HEK293 (cell line): ENCODE measurements at regions not wholly inside any gene's neighbourhood (a gene's known extent, or its start where the extent isn't known, plus 50 kb on each side); places are given as distances from the start of the nearest gene placed in this dataset.

Experiments
- CTCF ChIA-PET: fragments of 350-600 bp; formaldehyde crosslinking; extraction: SDS; loops from one replicate; lab custom pipeline; 2021; ENCODE audit warnings: antibody characterized with exemption; lab: Yijun Ruan, JAX
- POLR2A ChIA-PET: fragments of 300-600 bp; formaldehyde crosslinking; extraction: SDS; loops from one replicate; lab custom pipeline; 2020; ENCODE audit warnings: antibody characterized with exemption, inconsistent platforms; lab: Yijun Ruan, JAX
- H3K27ac ChIP-seq: fragments of 200-500 bp; sonication (Bioruptor generic); 2 replicates; pipeline ENCODE4 v1.5.1; 2014; ENCODE audit warnings: low read depth, low read length, control low read depth, inconsistent platforms; ENCODE audit errors: extremely low read depth
- H3K36me3 ChIP-seq, 2 experiments: fragments of 200-500 bp in 1 of 2; sonication (Bioruptor generic) in 1 of 2; 1 replicate in 1 of 2; 2 replicates in 1 of 2; pipeline ENCODE4 v1.5.1; 2014 to 2017; ENCODE audit warnings: inconsistent platforms in 2 of 2, low read length in 2 of 2; ENCODE audit not compliant: control insufficient read depth in 2 of 2, insufficient read depth in 1 of 2
- H3K4me1 ChIP-seq: fragments of 200-500 bp; sonication (Bioruptor generic); 2 replicates; pipeline ENCODE4 v1.5.1; 2014; ENCODE audit warnings: mild to moderate bottlenecking, low read length, inconsistent platforms; ENCODE audit not compliant: control insufficient read depth, insufficient read depth
- H3K4me3 ChIP-seq: 2 replicates; pipeline ENCODE4 v1.5.1; 2011; ENCODE audit warnings: low read depth, mild to moderate bottlenecking, control low read depth, low read length, moderate library complexity
- H3K9me3 ChIP-seq: fragments of 200-500 bp; sonication (Bioruptor generic); 2 replicates; pipeline ENCODE4 v1.5.1; 2014; ENCODE audit warnings: low read depth, low read length, inconsistent platforms; ENCODE audit not compliant: control insufficient read depth, insufficient read depth
- HOXC10 ChIP-seq: sonication (generic); formaldehyde crosslinking; IDR thresholded peaks from 2 replicates; pipeline ENCODE4 v1.8.1; 2023; ENCODE audit warnings: mild to moderate bottlenecking, missing genetic modification reagents
- RBAK ChIP-seq: fragments of 450-650 bp; formaldehyde crosslinking; IDR thresholded peaks from 2 replicates; pipeline ENCODE4 v1.5.1; 2016; ENCODE audit warnings: missing biosample characterization, missing genetic modification characterization
- SP3 ChIP-seq: fragments of 450-650 bp; formaldehyde crosslinking; IDR thresholded peaks from 2 replicates; pipeline ENCODE4 v1.5.1; 2016; ENCODE audit warnings: missing biosample characterization, missing genetic modification characterization
- ZBTB20 ChIP-seq: fragments of 450-650 bp; formaldehyde crosslinking; IDR thresholded peaks from 2 replicates; pipeline ENCODE4 v1.5.1; 2016; ENCODE audit warnings: missing biosample characterization, missing genetic modification characterization
- ZNF133 ChIP-seq: fragments of 450-650 bp; formaldehyde crosslinking; IDR thresholded peaks from 2 replicates; pipeline ENCODE4 v1.5.1; 2016; ENCODE audit warnings: missing biosample characterization, missing genetic modification characterization
- ZNF174 ChIP-seq: fragments of 450-650 bp; formaldehyde crosslinking; IDR thresholded peaks from 2 replicates; pipeline ENCODE4 v1.5.0; 2017; ENCODE audit warnings: missing biosample characterization, mild to moderate bottlenecking, missing genetic modification characterization
- ZNF239 ChIP-seq: fragments of 450-650 bp; formaldehyde crosslinking; IDR thresholded peaks from 2 replicates; pipeline ENCODE4 v1.5.1; 2016; ENCODE audit warnings: missing biosample characterization, missing genetic modification characterization
- ZNF324 ChIP-seq: fragments of 450-650 bp; formaldehyde crosslinking; IDR thresholded peaks from 2 replicates; pipeline ENCODE4 v1.5.1; 2016; ENCODE audit warnings: missing biosample characterization, missing genetic modification characterization
- ZNF37A ChIP-seq: fragments of 450-650 bp; IDR thresholded peaks from 2 replicates; pipeline ENCODE4 v1.5.1; 2018; ENCODE audit warnings: missing biosample characterization, missing genetic modification characterization
- ZNF416 ChIP-seq: fragments of 450-650 bp; formaldehyde crosslinking; IDR thresholded peaks from 2 replicates; pipeline ENCODE4 v1.5.1; 2016; ENCODE audit warnings: missing biosample characterization, missing genetic modification characterization
- ZNF529 ChIP-seq: fragments of 450-650 bp; formaldehyde crosslinking; IDR thresholded peaks from 2 replicates; pipeline ENCODE4 v1.5.1; 2017; ENCODE audit warnings: missing genetic modification characterization, missing biosample characterization; ENCODE audit not compliant: insufficient replicate concordance
- ZNF560 ChIP-seq: fragments of 450-650 bp; formaldehyde crosslinking; IDR thresholded peaks from 2 replicates; pipeline ENCODE4 v1.5.1; 2017; ENCODE audit warnings: missing biosample characterization, missing genetic modification characterization, borderline replicate concordance
- ZNF585B ChIP-seq: fragments of 450-650 bp; formaldehyde crosslinking; IDR thresholded peaks from 2 replicates; pipeline ENCODE4 v1.5.1; 2016; ENCODE audit warnings: missing biosample characterization, missing genetic modification characterization
- ZNF654 ChIP-seq: fragments of 450-650 bp; formaldehyde crosslinking; IDR thresholded peaks from 2 replicates; pipeline ENCODE4 v1.5.1; 2016; ENCODE audit warnings: low read depth, missing biosample characterization, missing genetic modification characterization
- ZNF768 ChIP-seq: fragments of 450-650 bp; formaldehyde crosslinking; IDR thresholded peaks from 2 replicates; pipeline ENCODE4 v1.5.1; 2018; ENCODE audit warnings: missing biosample characterization, mild to moderate bottlenecking, missing genetic modification characterization
- TF ChIP-seq, protein P1 (sequence below): fragments of 450-650 bp; formaldehyde crosslinking; IDR thresholded peaks from 2 replicates; pipeline ENCODE4 v1.5.1; 2017; ENCODE audit warnings: missing biosample characterization, missing genetic modification characterization
- TF ChIP-seq, protein P2 (sequence below): IDR thresholded peaks from 2 replicates; pipeline ENCODE4 v1.6.1; 2011; ENCODE audit warnings: mild to moderate bottlenecking, low read depth, low read length, borderline replicate concordance
- TF ChIP-seq, protein P3 (sequence below): fragments of 450-650 bp; formaldehyde crosslinking; IDR thresholded peaks from 2 replicates; pipeline ENCODE4 v1.5.1; 2016; ENCODE audit warnings: missing biosample characterization, missing genetic modification characterization
- TF ChIP-seq, protein P4 (sequence below): fragments of 450-650 bp; formaldehyde crosslinking; IDR thresholded peaks from 2 replicates; pipeline ENCODE4 v1.5.1; 2016; ENCODE audit warnings: missing biosample characterization, missing genetic modification characterization
- TF ChIP-seq, protein P5 (sequence below): fragments of 450-650 bp; formaldehyde crosslinking; conservative IDR thresholded peaks from 2 replicates; pipeline ENCODE4 v1.5.1; 2016; ENCODE audit warnings: low read depth, missing biosample characterization, missing genetic modification characterization
- TF ChIP-seq, protein P6 (sequence below): fragments of 450-650 bp; formaldehyde crosslinking; IDR thresholded peaks from 2 replicates; pipeline ENCODE4 v1.5.1; 2017; ENCODE audit warnings: missing biosample characterization, missing genetic modification characterization
- TF ChIP-seq, protein P7 (sequence below): fragments of 450-650 bp; formaldehyde crosslinking; IDR thresholded peaks from 2 replicates; pipeline ENCODE4 v1.5.1; 2016; ENCODE audit warnings: missing biosample characterization, missing genetic modification characterization

DNA sequence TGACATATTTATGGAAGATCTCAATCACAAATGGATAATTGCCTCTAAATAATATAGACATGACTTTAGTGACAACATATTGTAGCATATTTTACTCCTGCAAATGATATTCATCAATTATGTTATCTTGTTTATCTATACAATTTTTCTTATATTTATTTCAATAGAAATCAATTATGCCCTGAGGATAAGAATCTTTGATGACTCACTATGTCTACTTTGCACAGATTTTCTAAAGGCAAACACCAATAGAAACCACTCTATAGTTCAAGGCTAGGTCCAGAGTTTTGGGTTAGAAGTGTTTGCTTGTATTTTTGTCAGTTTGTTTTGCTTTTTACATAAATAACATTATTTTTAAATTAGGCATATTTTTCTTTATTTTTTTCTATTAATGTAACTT lies 879.0 kb downstream of the LTN1 start:
- CTCF ChIA-PET: no interaction called here
- Histone ChIP-seq H3K36me3 (no peaks in the 10 kb centered on the region), H3K9me3 (no peaks in the 10 kb centered on the region), H3K4me3 (no peak overlapping the region), H3K27ac (no peak overlapping the region), H3K4me1 (no peaks in the 10 kb centered on the region)
- POLR2A ChIA-PET: no interaction called here
- TF ChIP-seq, protein P1, sequence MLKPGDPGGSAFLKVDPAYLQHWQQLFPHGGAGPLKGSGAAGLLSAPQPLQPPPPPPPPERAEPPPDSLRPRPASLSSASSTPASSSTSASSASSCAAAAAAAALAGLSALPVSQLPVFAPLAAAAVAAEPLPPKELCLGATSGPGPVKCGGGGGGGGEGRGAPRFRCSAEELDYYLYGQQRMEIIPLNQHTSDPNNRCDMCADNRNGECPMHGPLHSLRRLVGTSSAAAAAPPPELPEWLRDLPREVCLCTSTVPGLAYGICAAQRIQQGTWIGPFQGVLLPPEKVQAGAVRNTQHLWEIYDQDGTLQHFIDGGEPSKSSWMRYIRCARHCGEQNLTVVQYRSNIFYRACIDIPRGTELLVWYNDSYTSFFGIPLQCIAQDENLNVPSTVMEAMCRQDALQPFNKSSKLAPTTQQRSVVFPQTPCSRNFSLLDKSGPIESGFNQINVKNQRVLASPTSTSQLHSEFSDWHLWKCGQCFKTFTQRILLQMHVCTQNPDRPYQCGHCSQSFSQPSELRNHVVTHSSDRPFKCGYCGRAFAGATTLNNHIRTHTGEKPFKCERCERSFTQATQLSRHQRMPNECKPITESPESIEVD (tag by site-specific recombination): no peak
- TF ChIP-seq HOXC10 (no peak), ZNF768 (no peak), ZNF585B (tag by site-specific recombination) (no peak), ZNF133 (tag by site-specific recombination) (no peak), ZNF324 (no peak)
- TF ChIP-seq, protein P2, sequence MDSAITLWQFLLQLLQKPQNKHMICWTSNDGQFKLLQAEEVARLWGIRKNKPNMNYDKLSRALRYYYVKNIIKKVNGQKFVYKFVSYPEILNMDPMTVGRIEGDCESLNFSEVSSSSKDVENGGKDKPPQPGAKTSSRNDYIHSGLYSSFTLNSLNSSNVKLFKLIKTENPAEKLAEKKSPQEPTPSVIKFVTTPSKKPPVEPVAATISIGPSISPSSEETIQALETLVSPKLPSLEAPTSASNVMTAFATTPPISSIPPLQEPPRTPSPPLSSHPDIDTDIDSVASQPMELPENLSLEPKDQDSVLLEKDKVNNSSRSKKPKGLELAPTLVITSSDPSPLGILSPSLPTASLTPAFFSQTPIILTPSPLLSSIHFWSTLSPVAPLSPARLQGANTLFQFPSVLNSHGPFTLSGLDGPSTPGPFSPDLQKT: no peak
- TF ChIP-seq, protein P3, sequence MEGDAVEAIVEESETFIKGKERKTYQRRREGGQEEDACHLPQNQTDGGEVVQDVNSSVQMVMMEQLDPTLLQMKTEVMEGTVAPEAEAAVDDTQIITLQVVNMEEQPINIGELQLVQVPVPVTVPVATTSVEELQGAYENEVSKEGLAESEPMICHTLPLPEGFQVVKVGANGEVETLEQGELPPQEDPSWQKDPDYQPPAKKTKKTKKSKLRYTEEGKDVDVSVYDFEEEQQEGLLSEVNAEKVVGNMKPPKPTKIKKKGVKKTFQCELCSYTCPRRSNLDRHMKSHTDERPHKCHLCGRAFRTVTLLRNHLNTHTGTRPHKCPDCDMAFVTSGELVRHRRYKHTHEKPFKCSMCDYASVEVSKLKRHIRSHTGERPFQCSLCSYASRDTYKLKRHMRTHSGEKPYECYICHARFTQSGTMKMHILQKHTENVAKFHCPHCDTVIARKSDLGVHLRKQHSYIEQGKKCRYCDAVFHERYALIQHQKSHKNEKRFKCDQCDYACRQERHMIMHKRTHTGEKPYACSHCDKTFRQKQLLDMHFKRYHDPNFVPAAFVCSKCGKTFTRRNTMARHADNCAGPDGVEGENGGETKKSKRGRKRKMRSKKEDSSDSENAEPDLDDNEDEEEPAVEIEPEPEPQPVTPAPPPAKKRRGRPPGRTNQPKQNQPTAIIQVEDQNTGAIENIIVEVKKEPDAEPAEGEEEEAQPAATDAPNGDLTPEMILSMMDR (tag by site-specific recombination): no peak

DNA sequence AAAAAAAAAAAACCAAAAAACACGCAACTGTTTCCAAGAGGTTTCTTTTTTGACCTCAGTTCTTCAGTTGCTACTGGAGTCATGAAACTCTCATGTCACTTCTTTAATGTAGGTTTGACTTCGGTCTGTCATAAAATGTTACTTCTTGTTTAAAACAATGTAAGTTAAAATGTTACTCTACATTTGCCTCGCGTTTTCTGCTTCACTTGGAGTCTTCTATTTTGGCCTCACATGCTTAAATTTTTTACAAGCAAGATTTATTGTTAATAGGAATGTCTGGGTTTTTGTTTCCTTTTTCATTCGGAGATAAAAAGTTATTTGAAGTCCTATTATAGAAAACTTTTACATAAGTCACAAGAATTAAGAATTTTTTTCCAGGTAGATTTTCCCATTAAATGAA lies 880.2 kb downstream of the LTN1 start:
- Histone ChIP-seq H3K4me3 (no peak overlapping the region), H3K36me3 (no peaks in the 10 kb centered on the region), H3K27ac (no peak overlapping the region), H3K4me1 (no peaks in the 10 kb centered on the region), H3K9me3 (no peaks in the 10 kb centered on the region)
- ChIA-PET CTCF (no interaction called here), POLR2A (no interaction called here)
- TF ChIP-seq ZNF654 (no peak), ZNF529 (no peak), ZNF174 (tag by site-specific recombination) (no peak), ZNF37A (tag by site-specific recombination) (no peak), ZNF416 (no peak), ZNF560 (tag by site-specific recombination) (no peak), SP3 (tag by site-specific recombination) (no peak), ZBTB20 (tag by site-specific recombination) (no peak), ZNF585B (tag by site-specific recombination) (no peak), ZNF239 (tag by site-specific recombination) (no peak), RBAK (tag by site-specific recombination) (no peak)
- TF ChIP-seq, protein P4, sequence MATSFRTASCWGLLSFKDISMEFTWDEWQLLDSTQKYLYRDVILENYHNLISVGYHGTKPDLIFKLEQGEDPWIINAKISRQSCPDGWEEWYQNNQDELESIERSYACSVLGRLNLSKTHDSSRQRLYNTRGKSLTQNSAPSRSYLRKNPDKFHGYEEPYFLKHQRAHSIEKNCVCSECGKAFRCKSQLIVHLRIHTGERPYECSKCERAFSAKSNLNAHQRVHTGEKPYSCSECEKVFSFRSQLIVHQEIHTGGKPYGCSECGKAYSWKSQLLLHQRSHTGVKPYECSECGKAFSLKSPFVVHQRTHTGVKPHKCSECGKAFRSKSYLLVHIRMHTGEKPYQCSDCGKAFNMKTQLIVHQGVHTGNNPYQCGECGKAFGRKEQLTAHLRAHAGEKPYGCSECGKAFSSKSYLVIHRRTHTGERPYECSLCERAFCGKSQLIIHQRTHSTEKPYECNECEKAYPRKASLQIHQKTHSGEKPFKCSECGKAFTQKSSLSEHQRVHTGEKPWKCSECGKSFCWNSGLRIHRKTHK: no peak
- TF ChIP-seq, protein P5, sequence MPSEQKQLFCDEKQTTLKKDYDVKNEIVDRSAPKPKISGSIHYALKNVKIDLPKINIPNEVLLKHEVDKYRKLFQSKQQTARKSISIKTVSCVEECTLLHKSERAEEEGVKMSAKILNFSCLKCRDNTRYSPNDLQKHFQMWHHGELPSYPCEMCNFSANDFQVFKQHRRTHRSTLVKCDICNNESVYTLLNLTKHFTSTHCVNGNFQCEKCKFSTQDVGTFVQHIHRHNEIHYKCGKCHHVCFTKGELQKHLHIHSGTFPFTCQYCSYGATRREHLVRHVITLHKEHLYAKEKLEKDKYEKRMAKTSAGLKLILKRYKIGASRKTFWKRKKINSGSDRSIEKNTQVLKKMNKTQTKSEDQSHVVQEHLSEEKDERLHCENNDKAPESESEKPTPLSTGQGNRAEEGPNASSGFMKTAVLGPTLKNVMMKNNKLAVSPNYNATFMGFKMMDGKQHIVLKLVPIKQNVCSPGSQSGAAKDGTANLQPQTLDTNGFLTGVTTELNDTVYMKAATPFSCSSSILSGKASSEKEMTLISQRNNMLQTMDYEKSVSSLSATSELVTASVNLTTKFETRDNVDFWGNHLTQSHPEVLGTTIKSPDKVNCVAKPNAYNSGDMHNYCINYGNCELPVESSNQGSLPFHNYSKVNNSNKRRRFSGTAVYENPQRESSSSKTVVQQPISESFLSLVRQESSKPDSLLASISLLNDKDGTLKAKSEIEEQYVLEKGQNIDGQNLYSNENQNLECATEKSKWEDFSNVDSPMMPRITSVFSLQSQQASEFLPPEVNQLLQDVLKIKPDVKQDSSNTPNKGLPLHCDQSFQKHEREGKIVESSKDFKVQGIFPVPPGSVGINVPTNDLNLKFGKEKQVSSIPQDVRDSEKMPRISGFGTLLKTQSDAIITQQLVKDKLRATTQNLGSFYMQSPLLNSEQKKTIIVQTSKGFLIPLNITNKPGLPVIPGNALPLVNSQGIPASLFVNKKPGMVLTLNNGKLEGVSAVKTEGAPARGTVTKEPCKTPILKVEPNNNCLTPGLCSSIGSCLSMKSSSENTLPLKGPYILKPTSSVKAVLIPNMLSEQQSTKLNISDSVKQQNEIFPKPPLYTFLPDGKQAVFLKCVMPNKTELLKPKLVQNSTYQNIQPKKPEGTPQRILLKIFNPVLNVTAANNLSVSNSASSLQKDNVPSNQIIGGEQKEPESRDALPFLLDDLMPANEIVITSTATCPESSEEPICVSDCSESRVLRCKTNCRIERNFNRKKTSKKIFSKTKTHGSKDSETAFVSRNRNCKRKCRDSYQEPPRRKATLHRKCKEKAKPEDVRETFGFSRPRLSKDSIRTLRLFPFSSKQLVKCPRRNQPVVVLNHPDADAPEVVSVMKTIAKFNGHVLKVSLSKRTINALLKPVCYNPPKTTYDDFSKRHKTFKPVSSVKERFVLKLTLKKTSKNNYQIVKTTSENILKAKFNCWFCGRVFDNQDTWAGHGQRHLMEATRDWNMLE: no peak
- TF ChIP-seq, protein P6, sequence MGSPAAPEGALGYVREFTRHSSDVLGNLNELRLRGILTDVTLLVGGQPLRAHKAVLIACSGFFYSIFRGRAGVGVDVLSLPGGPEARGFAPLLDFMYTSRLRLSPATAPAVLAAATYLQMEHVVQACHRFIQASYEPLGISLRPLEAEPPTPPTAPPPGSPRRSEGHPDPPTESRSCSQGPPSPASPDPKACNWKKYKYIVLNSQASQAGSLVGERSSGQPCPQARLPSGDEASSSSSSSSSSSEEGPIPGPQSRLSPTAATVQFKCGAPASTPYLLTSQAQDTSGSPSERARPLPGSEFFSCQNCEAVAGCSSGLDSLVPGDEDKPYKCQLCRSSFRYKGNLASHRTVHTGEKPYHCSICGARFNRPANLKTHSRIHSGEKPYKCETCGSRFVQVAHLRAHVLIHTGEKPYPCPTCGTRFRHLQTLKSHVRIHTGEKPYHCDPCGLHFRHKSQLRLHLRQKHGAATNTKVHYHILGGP (tag by site-specific recombination): no peak
- TF ChIP-seq, protein P7, sequence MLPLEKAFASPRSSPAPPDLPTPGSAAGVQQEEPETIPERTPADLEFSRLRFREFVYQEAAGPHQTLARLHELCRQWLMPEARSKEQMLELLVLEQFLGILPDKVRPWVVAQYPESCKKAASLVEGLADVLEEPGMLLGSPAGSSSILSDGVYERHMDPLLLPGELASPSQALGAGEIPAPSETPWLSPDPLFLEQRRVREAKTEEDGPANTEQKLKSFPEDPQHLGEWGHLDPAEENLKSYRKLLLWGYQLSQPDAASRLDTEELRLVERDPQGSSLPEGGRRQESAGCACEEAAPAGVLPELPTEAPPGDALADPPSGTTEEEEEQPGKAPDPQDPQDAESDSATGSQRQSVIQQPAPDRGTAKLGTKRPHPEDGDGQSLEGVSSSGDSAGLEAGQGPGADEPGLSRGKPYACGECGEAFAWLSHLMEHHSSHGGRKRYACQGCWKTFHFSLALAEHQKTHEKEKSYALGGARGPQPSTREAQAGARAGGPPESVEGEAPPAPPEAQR (tag by site-specific recombination): no peak
